ENCODE measurements at regions not wholly inside any gene's neighbourhood (a gene's known extent, or its start where the extent isn't known, plus 50 kb on each side); places are given as distances from the start of the nearest gene placed in this dataset.

- no peak for TF ChIP-seq CTCF (optimal IDR thresholded peaks at IDR 0.05 in 1 of 3, IDR thresholded peaks at IDR 0.05 in 1 of 3, conservative IDR thresholded peaks at IDR 0.05 in 1 of 3; ENCODE audit: extremely low read depth in 1 of 3, insufficient read depth in 2 of 3, low read length in 3 of 3)
- TF ChIP-seq EZH2 (IDR thresholded peaks at IDR 0.05; ENCODE audit: low read length): no peak
Observed at GRCh38 chr5:158394102-158394501, 535.2 kb upstream of the CLINT1 start.

All from keratinocyte (primary cell).